IMR-90 (cell line): ENCODE measurements at regions not wholly inside any gene's neighbourhood (a gene's known extent, or its start where the extent isn't known, plus 50 kb on each side); places are given as distances from the start of the nearest gene placed in this dataset.
A peak's percentile ranks its signal among the peaks of the same experiment; 100 is the strongest.

ENCODE experiments used
- ATAC-seq: fragments of 200-7000 bp; cut with Tn5 transposase; 2 replicates; pipeline ENCODE4 v1.9.1; 2020; ENCODE audit warnings: low read depth, mild to moderate bottlenecking, moderate library complexity
- BruUV-seq: library from RNA; stranded (reverse); fragments of 400-500 nt; replicated peaks from 2 replicates; lab custom pipeline; 2021; lab: Mats Ljungman, UMichigan
- CTCF ChIA-PET: fragments of 300-600 bp; formaldehyde crosslinking; extraction: SDS; loops from one replicate; lab custom pipeline; 2021; ENCODE audit warnings: antibody characterized with exemption; lab: Yijun Ruan, JAX
- POLR2A ChIA-PET: fragments of 300-600 bp; sonication (Branson Sonifier 250); formaldehyde crosslinking; loops from one replicate; lab custom pipeline; 2022; ENCODE audit warnings: antibody characterized with exemption; ENCODE audit not compliant: unreplicated experiment; lab: Charles Lee
- DNase-seq: peaks from one replicate; pipeline ENCODE4 v3.0.0; 2013
- H2AFZ ChIP-seq: replicated peaks from 2 replicates; pipeline ENCODE3; 2013; ENCODE audit warnings: low read length, mild to moderate bottlenecking; ENCODE audit not compliant: poor library complexity
- H2AK5ac ChIP-seq: 2 replicates; pipeline ENCODE4 v1.6.1; 2013; ENCODE audit warnings: low read depth, low read length, inconsistent platforms
- H2AK9ac ChIP-seq: replicated peaks from 2 replicates; pipeline ENCODE3; 2013; ENCODE audit warnings: mild to moderate bottlenecking, low read depth, low read length, moderate library complexity; ENCODE audit not compliant: poor library complexity
- H2BK120ac ChIP-seq: 2 replicates; pipeline ENCODE4 v1.6.1; 2013; ENCODE audit warnings: low read depth, low read length, inconsistent platforms
- H2BK15ac ChIP-seq: 3 replicates; pipeline ENCODE4 v1.6.1; 2013; ENCODE audit warnings: low read depth, low read length, inconsistent platforms
- H2BK20ac ChIP-seq: 2 replicates; pipeline ENCODE4 v1.6.1; 2013; ENCODE audit warnings: low read depth, mild to moderate bottlenecking, inconsistent platforms, low read length, moderate library complexity
- H2BK5ac ChIP-seq: 2 replicates; pipeline ENCODE4 v1.6.1; 2013; ENCODE audit warnings: mild to moderate bottlenecking, low read depth, low read length, inconsistent platforms; ENCODE audit not compliant: poor library complexity, severe bottlenecking
- H3K14ac ChIP-seq: replicated peaks from 2 replicates; pipeline ENCODE4 v1.6.1; 2013; ENCODE audit warnings: low read depth, low read length, inconsistent platforms
- H3K18ac ChIP-seq: 2 replicates; pipeline ENCODE4 v1.6.1; 2013; ENCODE audit warnings: low read depth, low read length, control low read depth
- H3K23ac ChIP-seq: 2 replicates; pipeline ENCODE4 v1.6.1; 2013; ENCODE audit warnings: low read depth, low read length, inconsistent platforms
- H3K27ac ChIP-seq: 2 replicates; pipeline ENCODE4 v1.5.1; 2013; ENCODE audit warnings: mild to moderate bottlenecking, control low read depth, low read length; ENCODE audit not compliant: insufficient read depth
- H3K27me3 ChIP-seq: 2 replicates; pipeline ENCODE4 v1.6.1; 2013; ENCODE audit warnings: low read length; ENCODE audit not compliant: control insufficient read depth, insufficient read depth
- H3K36me3 ChIP-seq: 2 replicates; pipeline ENCODE4 v1.6.1; 2013; ENCODE audit warnings: low read length, mixed read lengths; ENCODE audit not compliant: control insufficient read depth, insufficient read depth
- H3K4ac ChIP-seq: 2 replicates; pipeline ENCODE4 v1.6.1; 2013; ENCODE audit warnings: low read depth, low read length, inconsistent platforms
- H3K4me1 ChIP-seq: 2 replicates; pipeline ENCODE4 v1.6.1; 2013; ENCODE audit warnings: low read length, mixed read lengths; ENCODE audit not compliant: control insufficient read depth, insufficient read depth
- H3K4me2 ChIP-seq: 2 replicates; pipeline ENCODE4 v1.6.1; 2013; ENCODE audit warnings: low read depth, mild to moderate bottlenecking, control low read depth, low read length, moderate library complexity
- H3K4me3 ChIP-seq: 2 replicates; pipeline ENCODE4 v1.5.1; 2013; ENCODE audit warnings: low read depth, mild to moderate bottlenecking, control low read depth, low read length, moderate library complexity; ENCODE audit not compliant: insufficient read depth
- H3K56ac ChIP-seq: 2 replicates; pipeline ENCODE4 v1.6.1; 2013; ENCODE audit warnings: low read length, inconsistent platforms; ENCODE audit not compliant: insufficient read depth; ENCODE audit errors: extremely low read depth
- H3K79me1 ChIP-seq, 2 experiments: 2 replicates each; pipeline ENCODE4 v1.6.1; 2013; ENCODE audit warnings: low read length in 2 of 2, inconsistent platforms in 1 of 2, low read depth in 1 of 2
- H3K9ac ChIP-seq: 2 replicates; pipeline ENCODE4 v1.6.1; 2013; ENCODE audit warnings: low read depth, low read length, control low read depth
- H3K9me1 ChIP-seq: 2 replicates; pipeline ENCODE4 v1.6.1; 2013; ENCODE audit warnings: low read length, inconsistent platforms; ENCODE audit not compliant: insufficient read depth
- H3K9me3 ChIP-seq: 2 replicates; pipeline ENCODE4 v1.6.1; 2013; ENCODE audit warnings: low read length; ENCODE audit not compliant: control insufficient read depth, insufficient read depth
- H4K20me1 ChIP-seq: 2 replicates; pipeline ENCODE4 v1.6.1; 2013; ENCODE audit warnings: low read length, inconsistent platforms; ENCODE audit not compliant: insufficient read depth
- H4K5ac ChIP-seq: 2 replicates; pipeline ENCODE4 v1.6.1; 2013; ENCODE audit warnings: mild to moderate bottlenecking, low read depth, low read length, control low read depth
- H4K8ac ChIP-seq, 2 experiments: 2 replicates each; pipeline ENCODE4 v1.6.1; 2013; ENCODE audit warnings: low read depth in 2 of 2, low read length in 2 of 2, control low read depth in 1 of 2, inconsistent platforms in 1 of 2
- H4K91ac ChIP-seq: 2 replicates; pipeline ENCODE4 v1.6.1; 2013; ENCODE audit warnings: low read depth, low read length, inconsistent platforms; ENCODE audit not compliant: insufficient read depth
- BHLHE40 ChIP-seq: fragments of 150-350 bp; IDR thresholded peaks from 2 replicates; pipeline ENCODE4 v1.6.1; 2016; ENCODE audit warnings: mild to moderate bottlenecking, low read depth, low read length
- CEBPB ChIP-seq: IDR thresholded peaks from 2 replicates; pipeline ENCODE4 v1.6.1; 2012; ENCODE audit warnings: low read depth, low read length, improper control_type of control experiment
- CHD1 ChIP-seq: IDR thresholded peaks from 2 replicates; pipeline ENCODE4 v1.6.1; 2012; ENCODE audit warnings: low read depth, low read length, improper control_type of control experiment
- CTCF ChIP-seq: conservative IDR thresholded peaks from 2 replicates; pipeline ENCODE4 v1.5.1; 2012; ENCODE audit warnings: mild to moderate bottlenecking, low read depth, low read length, improper control_type of control experiment
- ELK1 ChIP-seq: fragments of 150-350 bp; IDR thresholded peaks from 2 replicates; pipeline ENCODE4 v1.6.1; 2016; ENCODE audit warnings: low read depth, mild to moderate bottlenecking, low read length, moderate library complexity, borderline replicate concordance
- FOS ChIP-seq: fragments of 150-350 bp; IDR thresholded peaks from 2 replicates; pipeline ENCODE4 v1.6.1; 2016; ENCODE audit warnings: low read depth, low read length
- MAFK ChIP-seq: IDR thresholded peaks from 2 replicates; pipeline ENCODE4 v1.6.1; 2012; ENCODE audit warnings: low read depth, low read length, improper control_type of control experiment
- MAZ ChIP-seq: IDR thresholded peaks from 2 replicates; pipeline ENCODE4 v1.6.1; 2012; ENCODE audit warnings: low read depth, mild to moderate bottlenecking, low read length, improper control_type of control experiment, moderate library complexity, borderline replicate concordance
- MXI1 ChIP-seq: IDR thresholded peaks from 2 replicates; pipeline ENCODE4 v1.6.1; 2012; ENCODE audit warnings: low read depth, mild to moderate bottlenecking, low read length, moderate library complexity, borderline replicate concordance
- NFE2L2 ChIP-seq: fragments of 150-350 bp; IDR thresholded peaks from 2 replicates; pipeline ENCODE4 v1.6.1; 2016; ENCODE audit warnings: low read depth, mild to moderate bottlenecking, low read length
- POLR2A ChIP-seq: IDR thresholded peaks from 2 replicates; pipeline ENCODE4 v1.6.1; 2012; ENCODE audit warnings: mild to moderate bottlenecking, low read depth, low read length
- RAD21 ChIP-seq: IDR thresholded peaks from 2 replicates; pipeline ENCODE4 v1.6.1; 2012; ENCODE audit warnings: low read length, improper control_type of control experiment
- RCOR1 ChIP-seq: IDR thresholded peaks from 2 replicates; pipeline ENCODE4 v1.6.1; 2012; ENCODE audit warnings: mild to moderate bottlenecking, low read length, improper control_type of control experiment; ENCODE audit not compliant: insufficient replicate concordance
- RFX5 ChIP-seq: IDR thresholded peaks from 2 replicates; pipeline ENCODE4 v1.8.0; 2012; ENCODE audit warnings: low read depth, mild to moderate bottlenecking, low read length, moderate library complexity
- SMC3 ChIP-seq: fragments of 150-350 bp; IDR thresholded peaks from 2 replicates; pipeline ENCODE4 v1.6.1; 2016; ENCODE audit warnings: low read depth, mild to moderate bottlenecking, antibody characterized with exemption, low read length, moderate library complexity
- USF2 ChIP-seq: fragments of 150-350 bp; IDR thresholded peaks from 2 replicates; pipeline ENCODE4 v1.6.1; 2017; ENCODE audit warnings: mild to moderate bottlenecking, antibody characterized with exemption, low read length, low read depth
- WGBS, 2 experiments: methylation state at CpG; one replicate each; pipeline versions ENCODE4 v1.1.5 to v1.1.7; 2013; ENCODE audit warnings: missing lambda C conversion rate in 2 of 2; ENCODE audit not compliant: insufficient read length in 1 of 2; ENCODE audit errors: extremely low coverage in 2 of 2; 5-methylcytosine and 5-hydroxymethylcytosine counted together
- dilution Hi-C: fragments of 300-500 bp; cut with HindIII; formaldehyde crosslinking; loops from one replicate; pipeline ENCODE4 v1.14.3; 2018; ENCODE audit warnings: low sequenced_read_pairs; ENCODE audit not compliant: unreplicated experiment
- in situ Hi-C: fragments of 300-500 bp; cut with MboI; formaldehyde crosslinking; loops from 3 replicates; pipeline ENCODE4 v1.14.3; 2019; ENCODE audit warnings: low sequenced_read_pairs, inconsistent platforms, mixed read lengths
- intact Hi-C: fragments of 100-400 bp; cut with micrococcal nuclease; formaldehyde crosslinking; loops from 2 replicates; pipeline ENCODE4 v1.10.0; 2022

- no peak overlapping the region for H3K23ac ChIP-seq
- H3K4me2 ChIP-seq: no peak overlapping the region
- no peak overlapping the region for H2AK9ac ChIP-seq
- H4K91ac ChIP-seq: no peak overlapping the region
- H4K20me1 ChIP-seq: no peaks in the 10 kb centered on the region
- intact Hi-C loops (no loop called here), dilution Hi-C loops (no loop called here), in situ Hi-C loops (no loop called here)
- H3K4ac ChIP-seq: peak overlapping the region; percentile 45; the same call in 1 of the 2 replicates
- no TSS peak for BruUV-seq
- ATAC-seq (no peak), DNase-seq (peak; percentile 51)
- no peak overlapping the region for H2AK5ac ChIP-seq
- H3K27me3 ChIP-seq: peaks cover 2% of the 10 kb centered on the region; the same call in 1 of the 2 replicates
- H3K36me3 ChIP-seq: no peaks in the 10 kb centered on the region
- no peak for TF ChIP-seq MAZ
- TF ChIP-seq MAFK: no peak
- no peak for TF ChIP-seq ELK1
- no peak for TF ChIP-seq NFE2L2
- TF ChIP-seq POLR2A: no peak
- TF ChIP-seq CEBPB: no peak
- no peak for TF ChIP-seq USF2
- no peak for TF ChIP-seq SMC3
- TF ChIP-seq RFX5: no peak
- TF ChIP-seq BHLHE40: no peak
- TF ChIP-seq MXI1: no peak
- TF ChIP-seq CTCF: no peak
- no peak for TF ChIP-seq CHD1
- no peak for TF ChIP-seq RAD21
- no peak for TF ChIP-seq FOS
- TF ChIP-seq RCOR1: no peak
- 100% methylated on average over 1 of the region's 4 CpGs; no CpG with 5 or more reads in 1 of the 2 experiments for WGBS, 2 experiments
- H3K56ac ChIP-seq: no peak overlapping the region
- peaks cover 14% of the 10 kb centered on the region for H3K9me1 ChIP-seq
- H2BK15ac ChIP-seq: peak overlapping the region; percentile 34; the same call in 1 of the 3 replicates
- no peaks in the 10 kb centered on the region for H3K79me1 ChIP-seq
- CTCF ChIA-PET: interaction anchor here (1.2 kb wide), 1 partner anchor 23 kb away, joined by 4 read pairs; no protein-coding TSS in a partner anchor
- no peak overlapping the region for H4K5ac ChIP-seq
- H2BK5ac ChIP-seq: no peak overlapping the region
- H4K8ac ChIP-seq: no peak overlapping the region
- peak overlapping the region; percentile 74 for H3K14ac ChIP-seq
- POLR2A ChIA-PET: no interaction called here
- no peak overlapping the region for H3K9ac ChIP-seq
- H3K4me3 ChIP-seq: no peak overlapping the region
- H2AFZ ChIP-seq: no peak overlapping the region
- H2BK120ac ChIP-seq: no peak overlapping the region; the same call in 1 of the 2 replicates
- no peak overlapping the region for H3K18ac ChIP-seq
- no peak overlapping the region for H3K27ac ChIP-seq
- H2BK20ac ChIP-seq: peak overlapping the region; percentile 63; the same call in 1 of the 2 replicates
- peaks cover 4% of the 10 kb centered on the region; the same call in 1 of the 2 replicates for H3K4me1 ChIP-seq
- peaks cover 2% of the 10 kb centered on the region; the same call in 1 of the 2 replicates for H3K9me3 ChIP-seq
Observed at GRCh38 chr21:35743571-35743970, 316.8 kb downstream of the SETD4 start.
